AG09319 (cell line): ENCODE measurements at regions not wholly inside any gene's neighbourhood (a gene's known extent, or its start where the extent isn't known, plus 50 kb on each side); places are given as distances from the start of the nearest gene placed in this dataset.

Experiments used
- DNase-seq: peaks from one replicate; pipeline ENCODE4 v3.0.0-alpha.2; 2010; ENCODE audit warnings: low read depth; ENCODE audit errors: extremely low read depth
- TF ChIP-seq, protein P1 (sequence below): IDR thresholded peaks from 2 replicates; pipeline ENCODE4 v1.5.1; 2011; ENCODE audit warnings: low read depth, mild to moderate bottlenecking, inconsistent platforms, low read length, moderate library complexity

DNA sequence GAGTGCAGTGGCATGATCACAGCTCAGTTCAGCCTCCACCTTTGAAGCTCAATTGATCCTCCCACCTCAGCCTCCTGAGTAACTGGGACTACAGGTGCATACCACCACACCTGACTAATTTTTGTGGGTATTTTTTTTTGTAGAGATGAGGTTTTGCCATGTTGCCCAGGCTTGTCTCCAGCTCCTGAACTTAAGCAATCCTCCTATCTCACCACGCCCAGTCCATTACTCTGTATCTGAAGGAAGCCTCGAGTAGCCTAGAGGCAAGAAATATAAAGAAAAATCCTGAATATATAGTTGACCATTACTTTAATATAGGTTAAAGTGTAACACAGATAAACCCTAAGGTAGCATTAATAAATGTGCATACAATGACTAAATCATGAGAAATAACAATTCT lies 686.8 kb upstream of the PIK3C3 start:
- TF ChIP-seq, protein P1, sequence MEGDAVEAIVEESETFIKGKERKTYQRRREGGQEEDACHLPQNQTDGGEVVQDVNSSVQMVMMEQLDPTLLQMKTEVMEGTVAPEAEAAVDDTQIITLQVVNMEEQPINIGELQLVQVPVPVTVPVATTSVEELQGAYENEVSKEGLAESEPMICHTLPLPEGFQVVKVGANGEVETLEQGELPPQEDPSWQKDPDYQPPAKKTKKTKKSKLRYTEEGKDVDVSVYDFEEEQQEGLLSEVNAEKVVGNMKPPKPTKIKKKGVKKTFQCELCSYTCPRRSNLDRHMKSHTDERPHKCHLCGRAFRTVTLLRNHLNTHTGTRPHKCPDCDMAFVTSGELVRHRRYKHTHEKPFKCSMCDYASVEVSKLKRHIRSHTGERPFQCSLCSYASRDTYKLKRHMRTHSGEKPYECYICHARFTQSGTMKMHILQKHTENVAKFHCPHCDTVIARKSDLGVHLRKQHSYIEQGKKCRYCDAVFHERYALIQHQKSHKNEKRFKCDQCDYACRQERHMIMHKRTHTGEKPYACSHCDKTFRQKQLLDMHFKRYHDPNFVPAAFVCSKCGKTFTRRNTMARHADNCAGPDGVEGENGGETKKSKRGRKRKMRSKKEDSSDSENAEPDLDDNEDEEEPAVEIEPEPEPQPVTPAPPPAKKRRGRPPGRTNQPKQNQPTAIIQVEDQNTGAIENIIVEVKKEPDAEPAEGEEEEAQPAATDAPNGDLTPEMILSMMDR = no peak
- DNase-seq = no peak

DNA sequence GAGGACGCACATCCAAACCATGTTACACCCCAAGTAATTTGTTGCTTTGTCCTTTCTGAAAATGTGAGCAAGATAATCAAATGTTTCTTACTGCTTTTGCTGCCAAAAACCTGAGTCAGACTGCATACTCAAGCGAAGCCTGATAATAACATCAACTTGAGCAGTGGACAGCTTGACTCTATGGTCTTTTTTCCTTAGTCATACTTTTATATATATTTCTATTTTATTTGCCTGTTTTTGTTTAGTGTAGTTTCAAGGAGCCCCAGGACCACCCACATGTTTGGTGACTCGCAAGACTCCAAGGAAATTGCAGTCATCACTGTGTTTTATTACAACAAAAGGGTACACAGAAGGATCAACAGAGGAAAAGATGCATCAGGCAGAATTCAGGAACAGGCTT lies 688.4 kb upstream of the PIK3C3 start:
- DNase-seq = no peak

DNA sequence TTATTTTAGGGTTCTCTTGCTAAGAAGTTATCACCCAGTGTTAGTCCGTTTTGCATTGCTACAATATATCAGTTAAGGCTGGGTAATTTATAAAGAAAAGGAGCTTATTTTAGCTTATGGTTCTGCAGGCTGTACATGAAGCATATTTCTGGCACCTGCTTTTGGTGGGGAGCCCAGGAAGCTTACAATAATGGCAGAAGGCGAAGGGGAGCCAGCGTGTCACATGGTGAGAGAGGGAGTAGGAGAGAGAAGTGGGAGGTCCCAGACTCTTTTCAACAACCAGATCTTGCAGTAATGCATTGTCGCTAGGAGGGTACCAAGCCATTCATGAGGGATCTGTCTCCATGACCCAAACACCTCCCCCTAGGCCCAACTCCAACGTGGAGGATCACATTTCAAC lies 688.8 kb upstream of the PIK3C3 start:
- TF ChIP-seq, protein P1 = no peak
- no peak for DNase-seq

More for the DNA sequence above, 688.4 kb upstream of the PIK3C3 start:
- TF ChIP-seq, protein P1 = no peak

DNA sequence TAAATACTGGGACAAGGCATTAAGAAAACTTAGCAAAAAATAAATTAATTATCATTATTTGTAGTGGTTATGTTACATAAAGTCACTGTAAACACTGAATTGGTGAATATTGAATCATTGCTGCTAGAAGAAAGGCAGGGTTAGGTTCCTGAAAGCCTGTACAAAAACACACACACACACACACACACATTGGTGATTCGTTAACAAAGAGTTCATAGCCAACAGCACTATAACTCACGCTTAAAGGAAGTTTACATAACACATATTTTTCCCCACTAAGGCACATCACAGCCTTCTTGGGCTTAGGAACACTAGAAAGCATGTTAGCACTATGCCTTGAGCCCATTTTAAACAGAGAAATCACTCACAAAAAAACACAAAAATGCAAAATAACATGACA lies 690.0 kb upstream of the PIK3C3 start:
- DNase-seq = no peak
- TF ChIP-seq, protein P1 = no peak

DNA sequence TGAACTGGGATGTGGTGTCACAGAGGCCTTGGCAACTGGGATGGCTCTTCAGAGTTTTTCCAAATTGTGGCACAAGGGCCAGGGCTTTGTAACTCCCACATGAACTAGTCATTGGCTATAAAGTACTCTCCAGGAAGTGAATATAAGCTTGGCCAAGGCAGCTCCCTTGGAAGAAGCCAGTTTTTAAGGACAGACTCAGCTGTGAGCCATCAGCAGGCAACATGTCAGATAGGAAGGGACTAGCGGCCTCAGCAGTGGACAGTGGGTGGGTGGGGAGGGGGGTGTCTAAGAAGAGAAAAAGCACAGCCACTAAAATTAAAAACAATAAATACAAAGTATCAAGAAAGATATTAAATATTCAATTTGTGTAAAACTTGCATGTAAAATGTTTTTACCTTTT lies 691.1 kb upstream of the PIK3C3 start:
- TF ChIP-seq, protein P1 = no peak
- no peak for DNase-seq

DNA sequence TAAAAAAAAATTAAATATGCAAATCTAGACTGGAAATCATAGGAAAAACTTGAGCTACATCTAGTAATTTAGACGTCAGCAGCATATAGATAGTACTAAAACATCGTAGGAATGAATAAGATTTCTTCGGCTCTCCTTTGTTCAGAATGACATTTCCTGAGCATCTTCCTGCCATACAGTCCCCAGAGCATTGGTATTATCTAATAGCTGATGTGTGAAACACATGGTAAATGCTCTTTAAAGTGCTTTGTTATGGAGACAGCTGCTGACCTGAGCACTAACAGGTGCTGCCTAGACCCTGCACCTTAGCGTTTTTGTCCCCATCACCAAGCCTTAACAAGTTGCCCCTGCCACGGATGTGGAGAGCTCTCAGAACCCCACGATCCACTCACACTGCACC lies 692.3 kb upstream of the PIK3C3 start:
- TF ChIP-seq, protein P1 = no peak

DNA sequence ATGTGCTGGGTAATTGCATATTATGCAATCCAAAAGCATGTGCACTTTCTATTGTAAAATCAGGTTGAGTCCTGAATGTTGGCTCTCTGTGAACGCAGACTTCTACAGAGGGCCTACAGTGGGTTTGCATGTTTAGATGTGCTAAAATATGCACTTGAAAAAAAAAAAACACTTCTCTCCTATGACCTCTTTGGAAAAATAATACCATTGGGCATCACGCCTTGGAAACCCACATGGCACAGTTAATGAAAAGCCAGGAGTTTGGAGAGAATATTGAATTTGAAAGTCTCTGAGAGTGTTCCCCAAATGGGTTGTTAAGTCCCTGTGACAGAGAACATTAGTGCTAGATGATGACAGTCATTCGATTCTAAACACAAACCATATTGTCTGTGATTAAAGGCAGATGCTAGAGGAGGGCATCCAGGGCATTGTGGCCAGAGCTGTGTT lies 710.4 kb upstream of the PIK3C3 start:
- DNase-seq = no peak
- TF ChIP-seq, protein P1 = no peak

More for the DNA sequence above, 692.3 kb upstream of the PIK3C3 start:
- DNase-seq = no peak
